ENCODE measurements at regions not wholly inside any gene's neighbourhood (a gene's known extent, or its start where the extent isn't known, plus 50 kb on each side); places are given as distances from the start of the nearest gene placed in this dataset.
"Not testable (repeated sequence)": the region's sequence is repeated elsewhere in the genome, so short reads cannot be mapped to it uniquely, and the experiment has no call there.

GRCh38 chr3:17872457-17872856, 130.0 kb upstream of the TBC1D5 start:
- no peak for DNase-seq

- DNase-seq: no peak
Measured at GRCh38 chr3:17865631-17866030, 123.2 kb upstream of the TBC1D5 start.

GRCh38 chr3:17861476-17861875, 119.0 kb upstream of the TBC1D5 start:
- no peak for DNase-seq

- DNase-seq: not testable (repeated sequence)
Measured at GRCh38 chr3:17860840-17861471, 118.5 kb upstream of the TBC1D5 start.

GRCh38 chr3:17852217-17852616, 109.8 kb upstream of the TBC1D5 start:
- no peak for DNase-seq

- peak; percentile 76 for DNase-seq
Measured at GRCh38 chr3:17850448-17850847, 108.0 kb upstream of the TBC1D5 start.

GRCh38 chr3:17848102-17848501, 105.7 kb upstream of the TBC1D5 start:
- DNase-seq: no peak

GRCh38 chr3:17847156-17847555, 104.7 kb upstream of the TBC1D5 start:
- DNase-seq: no peak

GRCh38 chr3:17846466-17846865, 104.0 kb upstream of the TBC1D5 start:
- DNase-seq: no peak

- no peak for DNase-seq
Measured at GRCh38 chr3:17845026-17845812, 102.8 kb upstream of the TBC1D5 start.

- no peak for DNase-seq
Measured at GRCh38 chr3:17844236-17844635, 101.8 kb upstream of the TBC1D5 start.

GRCh38 chr3:17841190-17841828, 98.9 kb upstream of the TBC1D5 start:
- DNase-seq: peak; percentile 80

- no peak for DNase-seq
Measured at GRCh38 chr3:17840651-17841050, 98.2 kb upstream of the TBC1D5 start.

GRCh38 chr3:17840126-17840525, 97.7 kb upstream of the TBC1D5 start:
- DNase-seq: no peak

- no peak for DNase-seq
Measured at GRCh38 chr3:17836919-17837318, 94.5 kb upstream of the TBC1D5 start.

- DNase-seq: no peak
Measured at GRCh38 chr3:17836092-17836491, 93.7 kb upstream of the TBC1D5 start.

GRCh38 chr3:17833786-17834559, 91.5 kb upstream of the TBC1D5 start:
- no peak for DNase-seq

- no peak for DNase-seq
Measured at GRCh38 chr3:17832016-17832415, 89.6 kb upstream of the TBC1D5 start.

GRCh38 chr3:17831366-17831765, 88.9 kb upstream of the TBC1D5 start:
- no peak for DNase-seq

GRCh38 chr3:17830788-17831187, 88.4 kb upstream of the TBC1D5 start:
- DNase-seq: no peak

GRCh38 chr3:17828388-17828787, 86.0 kb upstream of the TBC1D5 start:
- DNase-seq: no peak

- no peak for DNase-seq
Measured at GRCh38 chr3:17825298-17825697, 82.9 kb upstream of the TBC1D5 start.

GRCh38 chr3:17823816-17824215, 81.4 kb upstream of the TBC1D5 start:
- no peak for DNase-seq

Data from OCI-M1 (cell line).